SHP77 treated with DMSO at 0.1 percent for 48 hours (cell line): ENCODE measurements at regions not wholly inside any gene's neighbourhood (a gene's known extent, or its start where the extent isn't known, plus 50 kb on each side); places are given as distances from the start of the nearest gene placed in this dataset.
A peak's percentile ranks its signal among the peaks of the same experiment; 100 is the strongest.
"Not testable (repeated sequence)": the region's sequence is repeated elsewhere in the genome, so short reads cannot be mapped to it uniquely, and the experiment has no call there.

Source experiments
- DNase-seq: peaks from one replicate; lab custom pipeline; 2025; lab: John Stamatoyannopoulos, UW

GRCh38 chr10:9399275-9399983 is 1344.9 kb downstream of the GATA3 start:
- no peak for DNase-seq

- DNase-seq, result peak; percentile 10
Measured at GRCh38 chr10:9402067-9402466, 1347.6 kb downstream of the GATA3 start.

GRCh38 chr10:9402507-9403195 is 1348.2 kb downstream of the GATA3 start:
- DNase-seq, result peak; percentile 15

DNA sequence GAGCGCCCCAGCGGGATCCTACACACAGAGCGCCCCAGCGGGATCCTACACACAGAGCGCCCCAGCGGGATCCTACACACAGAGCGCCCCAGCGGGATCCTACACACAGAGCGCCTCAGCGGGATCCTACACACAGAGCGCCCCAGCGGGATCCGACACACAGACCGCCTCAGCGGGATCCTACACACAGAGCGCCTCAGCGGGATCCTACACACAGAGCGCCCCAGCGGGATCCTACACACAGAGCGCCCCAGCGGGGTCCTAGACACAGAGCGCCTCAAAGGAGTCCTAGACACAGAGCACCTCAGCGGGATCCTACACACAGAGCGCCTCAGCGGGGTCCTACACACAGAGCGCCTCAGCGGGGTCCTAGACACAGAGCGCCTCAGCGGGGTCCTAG is 1352.7 kb downstream of the GATA3 start:
- DNase-seq, result not testable (repeated sequence)

- no peak for DNase-seq
Measured at GRCh38 chr10:9416331-9416730, 1361.8 kb downstream of the GATA3 start.

- no peak for DNase-seq
Measured at GRCh38 chr10:9419757-9420156, 1365.3 kb downstream of the GATA3 start.

DNA sequence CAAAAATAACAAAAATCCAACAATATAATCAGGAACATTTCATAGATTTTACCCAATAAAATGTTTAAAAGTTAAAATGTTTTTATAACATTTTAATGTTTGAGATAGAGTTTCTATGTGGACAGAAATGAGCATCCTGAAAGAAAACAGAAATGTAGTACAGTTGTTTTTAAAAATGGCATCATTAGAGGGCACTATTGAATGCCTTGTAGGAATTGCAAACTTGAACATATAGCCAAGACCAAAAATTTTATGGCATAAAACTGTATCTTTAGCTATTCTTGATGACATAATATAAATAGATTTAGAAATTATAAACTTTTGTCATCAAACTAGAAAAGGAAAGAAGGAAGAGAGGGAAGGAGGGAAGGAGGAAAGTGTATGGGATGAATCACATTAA is 1372.7 kb downstream of the GATA3 start:
- no peak for DNase-seq

- DNase-seq, result no peak
Measured at GRCh38 chr10:9437131-9437530, 1382.6 kb downstream of the GATA3 start.

GRCh38 chr10:9443758-9444157 is 1389.3 kb downstream of the GATA3 start:
- no peak for DNase-seq

GRCh38 chr10:9449530-9449929 is 1395.0 kb downstream of the GATA3 start:
- DNase-seq, result no peak

DNA sequence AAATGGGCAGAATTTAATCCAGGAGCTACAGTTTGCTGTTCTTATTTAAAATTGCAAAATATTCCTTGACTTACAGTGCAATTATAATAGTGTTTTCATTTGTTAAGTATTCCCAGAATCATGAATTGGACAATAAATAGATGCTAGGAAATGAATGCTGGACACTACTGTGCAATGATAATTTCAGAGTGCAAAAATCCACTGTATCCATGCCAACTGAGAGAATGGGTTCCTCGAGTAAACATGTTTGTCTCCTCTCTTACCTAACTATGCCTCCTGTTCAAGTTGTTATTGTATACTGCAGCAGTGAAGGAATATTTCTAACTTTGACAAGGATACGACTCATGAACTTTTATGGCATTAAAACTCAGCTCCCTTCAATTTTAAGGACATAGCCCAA is 1396.3 kb downstream of the GATA3 start:
- DNase-seq, result no peak

GRCh38 chr10:9451211-9451773 is 1396.8 kb downstream of the GATA3 start:
- DNase-seq, result no peak

GRCh38 chr10:9452056-9452455 is 1397.6 kb downstream of the GATA3 start:
- no peak for DNase-seq

DNA sequence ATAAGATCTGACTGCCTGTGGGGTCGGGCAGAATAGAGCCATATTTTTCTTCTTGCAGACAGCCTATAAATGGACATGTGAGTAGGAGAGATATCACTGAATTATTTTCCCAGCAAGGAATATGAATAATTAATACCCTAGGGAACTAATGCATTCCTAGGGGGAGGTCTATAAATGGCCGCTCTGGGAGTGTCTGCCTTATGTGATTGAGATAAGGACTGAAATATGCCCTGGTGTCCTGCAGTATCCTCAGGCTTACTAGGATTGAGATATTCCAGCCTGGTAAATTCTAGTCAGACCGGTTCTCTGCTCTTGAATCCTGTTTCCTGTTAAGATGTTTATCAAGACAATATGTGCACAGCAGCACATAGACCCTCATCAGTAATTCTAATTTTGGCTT is 1399.4 kb downstream of the GATA3 start:
- DNase-seq, result not testable (repeated sequence)

GRCh38 chr10:9469663-9470205 is 1415.2 kb downstream of the GATA3 start:
- no peak for DNase-seq

GRCh38 chr10:9470581-9470980 is 1416.1 kb downstream of the GATA3 start:
- DNase-seq, result no peak

GRCh38 chr10:9501944-9502343 is 1447.5 kb downstream of the GATA3 start:
- no peak for DNase-seq

DNA sequence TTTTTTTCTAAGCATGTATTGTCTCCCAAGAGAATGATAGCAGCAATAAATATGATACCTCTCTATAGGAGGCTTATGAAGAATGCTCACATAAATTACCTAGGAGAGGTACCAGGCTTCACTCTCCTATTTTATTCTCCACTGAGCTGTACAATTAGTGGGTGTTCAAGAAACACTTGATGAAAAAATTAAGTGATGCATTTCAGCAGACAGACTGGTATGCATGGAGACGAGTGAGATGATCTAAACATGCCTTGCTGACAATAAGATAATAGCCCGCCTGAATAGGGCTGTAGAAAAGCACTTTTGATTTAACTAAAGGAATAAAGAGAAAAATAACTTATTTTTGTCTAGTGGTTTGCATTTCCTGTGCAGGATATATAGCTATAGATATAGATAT is 1449.7 kb downstream of the GATA3 start:
- DNase-seq, result no peak

- no peak for DNase-seq
Measured at GRCh38 chr10:9505546-9505945, 1451.1 kb downstream of the GATA3 start.

DNA sequence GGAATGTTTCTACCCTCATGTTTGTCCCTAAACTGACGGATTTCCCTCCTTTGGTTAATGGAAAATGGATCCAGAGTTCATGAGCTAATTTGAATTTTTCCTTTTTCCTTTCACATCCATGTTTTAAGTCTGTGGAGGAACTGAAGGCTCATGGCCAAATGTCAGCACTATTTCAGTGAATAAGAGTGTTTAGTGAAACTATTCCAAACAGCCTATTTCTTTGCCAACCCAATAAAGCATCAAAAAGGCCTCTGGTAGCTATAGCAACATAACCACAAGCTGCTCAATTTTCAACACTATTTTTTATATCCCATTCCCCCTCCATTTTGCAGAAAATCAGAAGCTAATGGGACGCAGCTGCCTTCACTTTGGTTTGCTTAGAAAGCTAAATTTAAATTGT is 1454.1 kb downstream of the GATA3 start:
- DNase-seq, result no peak

DNA sequence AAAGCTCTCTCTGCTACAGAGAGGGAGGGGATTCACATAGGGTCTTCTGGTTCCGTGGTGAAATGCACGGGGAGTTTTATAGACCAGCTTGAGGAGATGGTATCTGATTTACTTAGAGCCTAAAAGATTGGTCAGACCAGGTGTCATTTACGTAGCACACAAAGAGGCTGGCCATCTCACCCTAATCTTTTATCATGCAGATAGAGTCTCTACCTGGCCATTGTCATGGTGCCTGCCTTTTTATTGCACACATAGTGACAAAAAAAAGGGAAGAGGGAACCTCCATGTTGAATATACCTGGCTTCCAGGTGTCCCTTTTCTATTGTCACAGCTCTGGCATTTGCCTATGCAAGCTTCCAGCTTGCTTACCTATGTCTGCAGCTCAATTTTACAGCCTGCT is 1456.1 kb downstream of the GATA3 start:
- DNase-seq, result no peak

GRCh38 chr10:9515922-9516321 is 1461.4 kb downstream of the GATA3 start:
- no peak for DNase-seq

DNA sequence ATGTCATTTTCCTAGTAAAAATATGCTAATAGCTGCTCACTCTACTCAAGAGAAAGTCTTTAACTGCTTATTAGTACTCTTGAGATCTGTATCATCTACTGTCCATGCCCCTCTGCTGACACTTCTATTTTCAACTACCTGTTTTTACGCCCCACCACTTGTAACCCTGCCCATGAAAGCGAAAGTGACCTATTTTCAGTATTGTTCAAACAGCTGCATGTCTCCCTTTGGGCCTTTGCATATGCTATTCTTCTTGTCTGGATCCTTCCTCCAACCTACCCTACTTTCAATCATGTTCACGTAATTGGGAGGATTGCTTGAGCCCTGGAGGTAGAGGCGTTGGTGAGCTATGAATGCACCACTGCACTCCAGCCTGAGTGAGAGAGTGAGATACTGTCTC is 1481.3 kb downstream of the GATA3 start:
- no peak for DNase-seq
